Cardiac septum (tissue), 1 donor: ENCODE measurements at regions not wholly inside any gene's neighbourhood (a gene's known extent, or its start where the extent isn't known, plus 50 kb on each side); places are given as distances from the start of the nearest gene placed in this dataset.

Source experiments
- DNase-seq: peaks from one replicate; pipeline ENCODE4 v3.0.0-alpha.2; 2020; ENCODE audit warnings: low spot score
- intact Hi-C: fragments of 100-400 bp; cut with DNase I; formaldehyde crosslinking; loops from one replicate; pipeline ENCODE4 v1.14.0; 2022
- donor health status: DM: no; HTN: no; CAD: no.

- intact Hi-C loops = no loop called here
Observed at GRCh38 chr7:47150497-47151260, 431.2 kb downstream of the TNS3 start.

GRCh38 chr7:47149971-47150370 lies 431.9 kb downstream of the TNS3 start:
- intact Hi-C loops = no loop called here
- no peak for DNase-seq

More at GRCh38 chr7:47150497-47151260, 431.2 kb downstream of the TNS3 start:
- no peak for DNase-seq

- intact Hi-C loops = no loop called here
- DNase-seq = no peak
Observed at GRCh38 chr7:47149208-47149839, 432.6 kb downstream of the TNS3 start.

GRCh38 chr7:47148536-47149207 lies 433.2 kb downstream of the TNS3 start:
- no peak for DNase-seq
- intact Hi-C loops = no loop called here

GRCh38 chr7:47147213-47147631 lies 434.7 kb downstream of the TNS3 start:
- DNase-seq = no peak
- intact Hi-C loops = no loop called here

GRCh38 chr7:47145982-47146381 lies 435.9 kb downstream of the TNS3 start:
- intact Hi-C loops = no loop called here
- DNase-seq = no peak

GRCh38 chr7:47145186-47145725 lies 436.7 kb downstream of the TNS3 start:
- DNase-seq = no peak
- intact Hi-C loops = no loop called here

- no peak for DNase-seq
- intact Hi-C loops = no loop called here
Observed at GRCh38 chr7:47143339-47143738, 438.6 kb downstream of the TNS3 start.

- intact Hi-C loops = no loop called here
- DNase-seq = no peak
Observed at GRCh38 chr7:47142867-47143175, 439.1 kb downstream of the TNS3 start.

GRCh38 chr7:47142169-47142866 lies 439.6 kb downstream of the TNS3 start:
- intact Hi-C loops = no loop called here
- no peak for DNase-seq

GRCh38 chr7:47132471-47132870 lies 449.4 kb downstream of the TNS3 start:
- intact Hi-C loops = no loop called here

GRCh38 chr7:47128700-47129099 lies 453.2 kb downstream of the TNS3 start:
- no peak for DNase-seq
- intact Hi-C loops = no loop called here

More at GRCh38 chr7:47132471-47132870, 449.4 kb downstream of the TNS3 start:
- no peak for DNase-seq

- intact Hi-C loops = no loop called here
- no peak for DNase-seq
Observed at GRCh38 chr7:47125529-47125928, 456.4 kb downstream of the TNS3 start.

- intact Hi-C loops = no loop called here
- DNase-seq = no peak
Observed at GRCh38 chr7:47119261-47119865, 462.5 kb downstream of the TNS3 start.

- intact Hi-C loops = no loop called here
- DNase-seq = no peak
Observed at GRCh38 chr7:47104206-47104549, 477.7 kb downstream of the TNS3 start.

- no peak for DNase-seq
- intact Hi-C loops = no loop called here
Observed at GRCh38 chr7:47103498-47104205, 478.3 kb downstream of the TNS3 start.

GRCh38 chr7:47102331-47102841 lies 479.5 kb downstream of the TNS3 start:
- intact Hi-C loops = no loop called here

GRCh38 chr7:47100817-47101435 lies 481.0 kb downstream of the TNS3 start:
- no peak for DNase-seq

More at GRCh38 chr7:47102331-47102841, 479.5 kb downstream of the TNS3 start:
- DNase-seq = no peak

More at GRCh38 chr7:47100817-47101435, 481.0 kb downstream of the TNS3 start:
- intact Hi-C loops = no loop called here
